ENCODE measurements at regions not wholly inside any gene's neighbourhood (a gene's known extent, or its start where the extent isn't known, plus 50 kb on each side); places are given as distances from the start of the nearest gene placed in this dataset.

GRCh38 chr6:129778793-129779192 lies 68.8 kb upstream of the ARHGAP18 start:
- no peak for DNase-seq (ENCODE audit: low spot score)
- intact Hi-C loops (cut with DNase I) = no loop called here

- intact Hi-C loops (cut with DNase I) = no loop called here
- DNase-seq (ENCODE audit: low spot score) = no peak
These were observed 67.4 kb upstream of the ARHGAP18 start for GRCh38 chr6:129777371-129777770.

- no peak for DNase-seq (ENCODE audit: low spot score)
- intact Hi-C loops (cut with DNase I) = no loop called here
These were observed 66.8 kb upstream of the ARHGAP18 start for GRCh38 chr6:129776542-129777330.

GRCh38 chr6:129774697-129775447 lies 64.9 kb upstream of the ARHGAP18 start:
- intact Hi-C loops (cut with DNase I) = no loop called here
- DNase-seq (ENCODE audit: low spot score) = peak; percentile 79

GRCh38 chr6:129773304-129773703 lies 63.3 kb upstream of the ARHGAP18 start:
- DNase-seq (ENCODE audit: low spot score) = no peak
- intact Hi-C loops (cut with DNase I) = no loop called here

GRCh38 chr6:129771678-129772077 lies 61.7 kb upstream of the ARHGAP18 start:
- intact Hi-C loops (cut with DNase I) = no loop called here
- DNase-seq (ENCODE audit: low spot score) = no peak

- intact Hi-C loops (cut with DNase I) = no loop called here
- DNase-seq (ENCODE audit: low spot score) = no peak
These were observed 58.0 kb upstream of the ARHGAP18 start for GRCh38 chr6:129767776-129768485.

GRCh38 chr6:129766959-129767728 lies 57.2 kb upstream of the ARHGAP18 start:
- intact Hi-C loops (cut with DNase I) = no loop called here
- DNase-seq (ENCODE audit: low spot score) = no peak

- intact Hi-C loops (cut with DNase I) = no loop called here
- no peak for DNase-seq (ENCODE audit: low spot score)
These were observed 54.9 kb upstream of the ARHGAP18 start for GRCh38 chr6:129764761-129765407.

- no peak for DNase-seq (ENCODE audit: low spot score)
- intact Hi-C loops (cut with DNase I) = no loop called here
These were observed 50.0 kb upstream of the ARHGAP18 start for GRCh38 chr6:129759796-129760605.

All from cardiac septum (tissue), 1 donor.